ENCODE measurements at regions not wholly inside any gene's neighbourhood (a gene's known extent, or its start where the extent isn't known, plus 50 kb on each side); places are given as distances from the start of the nearest gene placed in this dataset.

- H3K4me1 ChIP-seq (ENCODE audit: low read length), result no peaks in the 10 kb centered on the region
- H3K4me3 ChIP-seq (ENCODE audit: low read length), result no peak overlapping the region
- no peaks in the 10 kb centered on the region for H3K36me3 ChIP-seq (replicated peaks; ENCODE audit: insufficient read depth, low read length)
- H3K79me2 ChIP-seq (ENCODE audit: low read length), result no peaks in the 10 kb centered on the region
- no peaks in the 10 kb centered on the region for H3K27me3 ChIP-seq (replicated peaks; ENCODE audit: insufficient read depth, low read length)
- H3K9ac ChIP-seq (ENCODE audit: low read length), result no peak overlapping the region
- no peaks in the 10 kb centered on the region for H4K20me1 ChIP-seq (ENCODE audit: insufficient read depth, low read length)
- H3K27ac ChIP-seq (ENCODE audit: low read length), result no peak overlapping the region
- H3K9me2 ChIP-seq (replicated peaks; ENCODE audit: insufficient read depth, low read length), result no peaks in the 10 kb centered on the region
- DNase-seq, result no peak
- no peaks in the 10 kb centered on the region for H3F3A ChIP-seq (ENCODE audit: insufficient read depth, low read length)
- H3K4me2 ChIP-seq (ENCODE audit: low read depth, low read length), result no peak overlapping the region
- no peaks in the 10 kb centered on the region for H3K9me3 ChIP-seq (replicated peaks; ENCODE audit: insufficient read depth, low read length)
- no peak overlapping the region for H2AFZ ChIP-seq (ENCODE audit: low read length)
- TF ChIP-seq EZH2 (optimal IDR thresholded peaks at IDR 0.05; ENCODE audit: low read depth, low read length) (no peak), CTCF (IDR thresholded peaks at IDR 0.05; ENCODE audit: low read length) (no peak), EZH2phosphoT487 (IDR thresholded peaks at IDR 0.05; ENCODE audit: low read length) (no peak)
Measured at GRCh38 chrX:129000018-129000417, 523.3 kb downstream of the SMARCA1 start.

GRCh38 chrX:128992107-128992971 is 531.0 kb downstream of the SMARCA1 start:
- H3F3A ChIP-seq (ENCODE audit: insufficient read depth, low read length), result no peaks in the 10 kb centered on the region
- no peaks in the 10 kb centered on the region for H3K4me1 ChIP-seq (ENCODE audit: low read length)
- no peak overlapping the region for H3K4me3 ChIP-seq (ENCODE audit: low read length)
- no peaks in the 10 kb centered on the region for H3K36me3 ChIP-seq (replicated peaks; ENCODE audit: insufficient read depth, low read length)
- no peak overlapping the region for H3K9ac ChIP-seq (ENCODE audit: low read length)
- H3K27ac ChIP-seq (ENCODE audit: low read length), result no peak overlapping the region
- H3K79me2 ChIP-seq (ENCODE audit: low read length), result no peaks in the 10 kb centered on the region
- H2AFZ ChIP-seq (ENCODE audit: low read length), result no peak overlapping the region
- no peaks in the 10 kb centered on the region for H3K27me3 ChIP-seq (replicated peaks; ENCODE audit: insufficient read depth, low read length)
- peak; percentile 24 for DNase-seq
- no peak overlapping the region for H3K4me2 ChIP-seq (ENCODE audit: low read depth, low read length)
- TF ChIP-seq EZH2phosphoT487 (IDR thresholded peaks at IDR 0.05; ENCODE audit: low read length), result no peak
- no peak for TF ChIP-seq EZH2 (optimal IDR thresholded peaks at IDR 0.05; ENCODE audit: low read depth, low read length)
- TF ChIP-seq CTCF (IDR thresholded peaks at IDR 0.05; ENCODE audit: low read length), result no peak
- no peaks in the 10 kb centered on the region for H3K9me2 ChIP-seq (replicated peaks; ENCODE audit: insufficient read depth, low read length)
- H4K20me1 ChIP-seq (ENCODE audit: insufficient read depth, low read length), result no peaks in the 10 kb centered on the region
- H3K9me3 ChIP-seq (replicated peaks; ENCODE audit: insufficient read depth, low read length), result no peaks in the 10 kb centered on the region

DNA sequence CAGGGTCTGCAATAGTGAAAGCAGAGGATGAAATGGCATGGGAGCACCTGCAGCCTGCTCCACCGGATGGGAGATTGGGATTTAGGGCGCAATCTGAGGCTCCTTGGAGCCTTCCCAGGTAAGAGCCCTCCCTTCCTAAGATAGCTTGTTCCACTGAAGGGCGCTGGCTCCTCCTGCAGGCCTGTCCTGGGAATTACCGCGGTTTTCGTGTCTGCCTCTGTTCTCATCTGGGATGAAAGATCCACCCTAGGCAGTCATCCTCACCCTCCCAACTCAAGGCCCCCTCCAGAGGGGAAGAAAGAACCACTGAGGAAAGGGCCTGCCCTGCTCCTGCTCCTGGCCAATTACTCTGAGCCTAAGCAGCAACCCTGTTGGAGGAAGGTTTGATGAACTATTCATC is 547.5 kb downstream of the SMARCA1 start:
- Histone ChIP-seq H3K9me3 (replicated peaks; ENCODE audit: insufficient read depth, low read length) (no peaks in the 10 kb centered on the region), H3K9me2 (replicated peaks; ENCODE audit: insufficient read depth, low read length) (no peaks in the 10 kb centered on the region), H3K9ac (ENCODE audit: low read length) (no peak overlapping the region), H3K36me3 (replicated peaks; ENCODE audit: insufficient read depth, low read length) (no peaks in the 10 kb centered on the region), H3K4me3 (ENCODE audit: low read length) (no peak overlapping the region), H3K4me1 (ENCODE audit: low read length) (no peaks in the 10 kb centered on the region), H4K20me1 (ENCODE audit: insufficient read depth, low read length) (no peaks in the 10 kb centered on the region), H3K79me2 (ENCODE audit: low read length) (no peaks in the 10 kb centered on the region), H3K4me2 (ENCODE audit: low read depth, low read length) (no peak overlapping the region), H3K27me3 (replicated peaks; ENCODE audit: insufficient read depth, low read length) (no peaks in the 10 kb centered on the region), H3F3A (ENCODE audit: insufficient read depth, low read length) (no peaks in the 10 kb centered on the region), H3K27ac (ENCODE audit: low read length) (no peak overlapping the region), H2AFZ (ENCODE audit: low read length) (no peak overlapping the region)
- peak; percentile 8 for DNase-seq
- no peak for TF ChIP-seq EZH2phosphoT487 (IDR thresholded peaks at IDR 0.05; ENCODE audit: low read length)
- TF ChIP-seq CTCF (IDR thresholded peaks at IDR 0.05; ENCODE audit: low read length), result peak; percentile 77
